ENCODE measurements at regions not wholly inside any gene's neighbourhood (a gene's known extent, or its start where the extent isn't known, plus 50 kb on each side); places are given as distances from the start of the nearest gene placed in this dataset.

GRCh38 chr10:4450981-4451908, 374.8 kb upstream of the AKR1E2 start:
- H3K27me3 ChIP-seq (ENCODE audit: low read length) = no peaks in the 10 kb centered on the region
- no peaks in the 10 kb centered on the region for H3K79me2 ChIP-seq (ENCODE audit: insufficient read depth, low read length)
- no peaks in the 10 kb centered on the region for H3K9me3 ChIP-seq (ENCODE audit: insufficient read depth, low read length)
- H3F3A ChIP-seq (ENCODE audit: insufficient read depth) = no peaks in the 10 kb centered on the region
- H3K9me2 ChIP-seq (replicated peaks; ENCODE audit: insufficient read depth, low read length) = no peaks in the 10 kb centered on the region
- no peak overlapping the region for H3K27ac ChIP-seq (ENCODE audit: low read depth, low read length)
- no peak overlapping the region for H3K9ac ChIP-seq (ENCODE audit: low read length)
- no peak for TF ChIP-seq CTCF (IDR thresholded peaks at IDR 0.05; ENCODE audit: insufficient read depth, low read length, poor library complexity, severe bottlenecking)
- TF ChIP-seq EZH2phosphoT487 (conservative IDR thresholded peaks at IDR 0.05; ENCODE audit: low read length) = no peak
- no peak overlapping the region for H3K4me2 ChIP-seq (ENCODE audit: low read depth, low read length, poor library complexity, severe bottlenecking)
- no peak overlapping the region for H2AFZ ChIP-seq (ENCODE audit: low read depth, low read length, severe bottlenecking)
- no peaks in the 10 kb centered on the region for H4K20me1 ChIP-seq (ENCODE audit: low read depth, low read length)
- H3K4me3 ChIP-seq (ENCODE audit: insufficient read depth, low read length, poor library complexity, severe bottlenecking) = no peak overlapping the region
- no peaks in the 10 kb centered on the region for H3K36me3 ChIP-seq (ENCODE audit: low read length)

GRCh38 chr10:4450169-4450568, 375.8 kb upstream of the AKR1E2 start:
- no peak overlapping the region for H2AFZ ChIP-seq (ENCODE audit: low read depth, low read length, severe bottlenecking)
- H3F3A ChIP-seq (ENCODE audit: insufficient read depth) = no peaks in the 10 kb centered on the region
- no peaks in the 10 kb centered on the region for H3K79me2 ChIP-seq (ENCODE audit: insufficient read depth, low read length)
- no peak for TF ChIP-seq EZH2phosphoT487 (conservative IDR thresholded peaks at IDR 0.05; ENCODE audit: low read length)
- TF ChIP-seq CTCF (IDR thresholded peaks at IDR 0.05; ENCODE audit: insufficient read depth, low read length, poor library complexity, severe bottlenecking) = no peak
- H4K20me1 ChIP-seq (ENCODE audit: low read depth, low read length) = no peaks in the 10 kb centered on the region
- no peak overlapping the region for H3K4me3 ChIP-seq (ENCODE audit: insufficient read depth, low read length, poor library complexity, severe bottlenecking)
- H3K9ac ChIP-seq (ENCODE audit: low read length) = no peak overlapping the region
- no peaks in the 10 kb centered on the region for H3K9me2 ChIP-seq (replicated peaks; ENCODE audit: insufficient read depth, low read length)
- no peaks in the 10 kb centered on the region for H3K27me3 ChIP-seq (ENCODE audit: low read length)
- no peaks in the 10 kb centered on the region for H3K9me3 ChIP-seq (ENCODE audit: insufficient read depth, low read length)
- H3K4me2 ChIP-seq (ENCODE audit: low read depth, low read length, poor library complexity, severe bottlenecking) = no peak overlapping the region
- no peak overlapping the region for H3K27ac ChIP-seq (ENCODE audit: low read depth, low read length)
- H3K36me3 ChIP-seq (ENCODE audit: low read length) = no peaks in the 10 kb centered on the region

GRCh38 chr10:4448030-4448429, 378.0 kb upstream of the AKR1E2 start:
- TF ChIP-seq CTCF (IDR thresholded peaks at IDR 0.05; ENCODE audit: insufficient read depth, low read length, poor library complexity, severe bottlenecking) = no peak
- no peak overlapping the region for H3K9ac ChIP-seq (ENCODE audit: low read length)
- no peak overlapping the region for H3K4me2 ChIP-seq (ENCODE audit: low read depth, low read length, poor library complexity, severe bottlenecking)
- no peaks in the 10 kb centered on the region for H4K20me1 ChIP-seq (ENCODE audit: low read depth, low read length)
- H3F3A ChIP-seq (ENCODE audit: insufficient read depth) = no peaks in the 10 kb centered on the region
- H3K27ac ChIP-seq (ENCODE audit: low read depth, low read length) = no peak overlapping the region
- H3K27me3 ChIP-seq (ENCODE audit: low read length) = no peaks in the 10 kb centered on the region
- H2AFZ ChIP-seq (ENCODE audit: low read depth, low read length, severe bottlenecking) = no peak overlapping the region
- no peak overlapping the region for H3K4me3 ChIP-seq (ENCODE audit: insufficient read depth, low read length, poor library complexity, severe bottlenecking)
- no peaks in the 10 kb centered on the region for H3K79me2 ChIP-seq (ENCODE audit: insufficient read depth, low read length)
- no peaks in the 10 kb centered on the region for H3K9me2 ChIP-seq (replicated peaks; ENCODE audit: insufficient read depth, low read length)
- H3K9me3 ChIP-seq (ENCODE audit: insufficient read depth, low read length) = no peaks in the 10 kb centered on the region
- no peaks in the 10 kb centered on the region for H3K36me3 ChIP-seq (ENCODE audit: low read length)
